GM21423 (cell line): ENCODE measurements at regions not wholly inside any gene's neighbourhood (a gene's known extent, or its start where the extent isn't known, plus 50 kb on each side); places are given as distances from the start of the nearest gene placed in this dataset.
A peak's percentile ranks its signal among the peaks of the same experiment; 100 is the strongest.

Experiments
- ATAC-seq: cut with Tn5 transposase; IDR thresholded peaks from one replicate; pipeline ENCODE4 v1.9.1; 2021; ENCODE audit warnings: mild to moderate bottlenecking, moderate library complexity; ENCODE audit not compliant: unreplicated experiment

GRCh38 chr4:184879271-184879670 lies 53.5 kb upstream of the ACSL1 start:
- no peak for ATAC-seq

- ATAC-seq: no peak
These were observed 56.5 kb upstream of the ACSL1 start for GRCh38 chr4:184882276-184882675.

- ATAC-seq: no peak
These were observed 57.3 kb upstream of the ACSL1 start for GRCh38 chr4:184883024-184883423.

- no peak for ATAC-seq
These were observed 59.1 kb upstream of the ACSL1 start for GRCh38 chr4:184884883-184885282.

- no peak for ATAC-seq
These were observed 59.8 kb upstream of the ACSL1 start for GRCh38 chr4:184885602-184886001.

GRCh38 chr4:184887333-184887732 lies 61.6 kb upstream of the ACSL1 start:
- ATAC-seq: no peak

- ATAC-seq: no peak
These were observed 62.2 kb upstream of the ACSL1 start for GRCh38 chr4:184887947-184888346.

- no peak for ATAC-seq
These were observed 64.0 kb upstream of the ACSL1 start for GRCh38 chr4:184889666-184890335.

- no peak for ATAC-seq
These were observed 64.7 kb upstream of the ACSL1 start for GRCh38 chr4:184890499-184890898.

GRCh38 chr4:184891816-184892397 lies 66.1 kb upstream of the ACSL1 start:
- ATAC-seq: no peak

GRCh38 chr4:184892999-184893398 lies 67.2 kb upstream of the ACSL1 start:
- ATAC-seq: no peak

- no peak for ATAC-seq
These were observed 68.2 kb upstream of the ACSL1 start for GRCh38 chr4:184893801-184894571.

- ATAC-seq: no peak
These were observed 69.4 kb upstream of the ACSL1 start for GRCh38 chr4:184895012-184895695.

GRCh38 chr4:184896868-184897715 lies 71.3 kb upstream of the ACSL1 start:
- ATAC-seq: peak; percentile 66

GRCh38 chr4:184897895-184898294 lies 72.1 kb upstream of the ACSL1 start:
- no peak for ATAC-seq

GRCh38 chr4:184898793-184899192 lies 73.0 kb upstream of the ACSL1 start:
- no peak for ATAC-seq

- no peak for ATAC-seq
These were observed 73.7 kb upstream of the ACSL1 start for GRCh38 chr4:184899261-184900134.

GRCh38 chr4:184900184-184900583 lies 74.4 kb upstream of the ACSL1 start:
- ATAC-seq: no peak

- no peak for ATAC-seq
These were observed 76.8 kb upstream of the ACSL1 start for GRCh38 chr4:184902550-184902949.
